ENCODE measurements at regions not wholly inside any gene's neighbourhood (a gene's known extent, or its start where the extent isn't known, plus 50 kb on each side); places are given as distances from the start of the nearest gene placed in this dataset.

- DNase-seq (ENCODE audit: low read depth in 1 of 2, low spot score in 2 of 2) (no peak), FAIRE-seq (no peak)
- H3K4me1 ChIP-seq (replicated peaks in 1 of 4; ENCODE audit: control insufficient read depth in 3 of 4, insufficient read depth in 4 of 4, low read length in 3 of 4): no peaks in the 10 kb centered on the region
- peaks cover 0 to 6% of the 10 kb centered on the region in 2 experiments; a peak in 3 of 4 replicates for H3K9me3 ChIP-seq (ENCODE audit: insufficient read depth in 2 of 2, low read depth in 1 of 2, low read length in 1 of 2)
- H2BK120ac ChIP-seq (replicated peaks; ENCODE audit: low read depth, low read length): no peak overlapping the region
- H3K27ac ChIP-seq (ENCODE audit: low read depth, low read length): no peak overlapping the region
- no peak overlapping the region for H3K4ac ChIP-seq (replicated peaks; ENCODE audit: insufficient read length, low read depth, low read length)
- H2BK12ac ChIP-seq (ENCODE audit: low read depth, low read length): no peak overlapping the region
- POLR2A ChIA-PET (ENCODE audit: partially characterized antibody): no interaction called here
- 83% methylated on average over 1 of the region's 1 CpG; no CpG with 5 or more reads in 1 of the 2 experiments for WGBS, 2 experiments (ENCODE audit: extremely low coverage in 1 of 2, insufficient coverage in 1 of 2, insufficient read length in 1 of 2, insufficient replicate concordance in 2 of 2, low coverage in 1 of 2, low lambda C conversion rate in 2 of 2, missing lambda C conversion rate in 1 of 2)
- H3K18ac ChIP-seq (ENCODE audit: extremely low read depth, low read length): no peak overlapping the region
- no peak overlapping the region for H4K8ac ChIP-seq (ENCODE audit: extremely low read depth, insufficient read depth, low read length)
- no peaks in the 10 kb centered on the region for H3K27me3 ChIP-seq (replicated peaks in 1 of 4; ENCODE audit: control insufficient read depth in 3 of 4, extremely low read depth in 1 of 4, insufficient read depth in 3 of 4, low read length in 3 of 4)
- CTCF ChIA-PET (ENCODE audit: partially characterized antibody): interaction anchor here (0.7 kb wide), 1 partner anchor 107 kb away, joined by 3 read pairs; no protein-coding TSS in a partner anchor
- no peaks in the 10 kb centered on the region for H4K20me1 ChIP-seq (replicated peaks in 1 of 2; ENCODE audit: control insufficient read depth in 1 of 2, insufficient read depth in 2 of 2, low read length in 2 of 2)
- H2AK5ac ChIP-seq (ENCODE audit: low read depth, low read length): no peak overlapping the region
- H4K5ac ChIP-seq (ENCODE audit: insufficient read length, low read depth, low read length): no peak overlapping the region
- H3K4me3 ChIP-seq (ENCODE audit: extremely low read depth in 1 of 4, insufficient read depth in 2 of 4, low read depth in 3 of 4, low read length in 4 of 4): no peak overlapping the region
- no peak overlapping the region for H2BK5ac ChIP-seq (ENCODE audit: low read depth, low read length)
- no peaks in the 10 kb centered on the region; a peak in 1 of 8 replicates for H3K36me3 ChIP-seq (ENCODE audit: control insufficient read depth in 2 of 4, insufficient read depth in 4 of 4, low read length in 3 of 4)
- no peak overlapping the region for H2BK20ac ChIP-seq (ENCODE audit: low read length)
- H3K23ac ChIP-seq (ENCODE audit: insufficient read length): no peak overlapping the region
- no peaks in the 10 kb centered on the region for H3K79me1 ChIP-seq (ENCODE audit: low read depth, low read length)
- no peak overlapping the region for H2AFZ ChIP-seq (ENCODE audit: low read length)
- no peak overlapping the region for H3K56ac ChIP-seq (replicated peaks; ENCODE audit: insufficient read length, low read depth, low read length)
- no peak overlapping the region for H3K9ac ChIP-seq (replicated peaks in 1 of 4; ENCODE audit: extremely low read depth in 1 of 4, low read depth in 3 of 4, low read length in 3 of 4)
- H3K23me2 ChIP-seq (ENCODE audit: low read depth, low read length): no peaks in the 10 kb centered on the region
- no peak overlapping the region for H4K91ac ChIP-seq (replicated peaks; ENCODE audit: insufficient read length, low read length)
- H3K14ac ChIP-seq (ENCODE audit: insufficient read length): no peak overlapping the region
- H3K79me2 ChIP-seq (ENCODE audit: control insufficient read depth in 1 of 2, insufficient read depth in 2 of 2, low read length in 2 of 2): no peaks in the 10 kb centered on the region
- TF ChIP-seq KDM1A (IDR thresholded peaks at IDR 0.05; ENCODE audit: borderline replicate concordance, low read length) (no peak), CBX8 (IDR thresholded peaks at IDR 0.05; ENCODE audit: borderline replicate concordance, low read depth, low read length) (no peak), MAFK (IDR thresholded peaks at IDR 0.05; ENCODE audit: low read depth, low read length) (no peak), KDM5A (IDR thresholded peaks at IDR 0.05; ENCODE audit: low read length) (no peak), SP4 (IDR thresholded peaks at IDR 0.05; ENCODE audit: low read length) (no peak), RAD21 (IDR thresholded peaks at IDR 0.05 in 1 of 2, conservative IDR thresholded peaks at IDR 0.05 in 1 of 2; ENCODE audit: low read depth in 2 of 2, low read length in 2 of 2) (no peak), ASH2L (IDR thresholded peaks at IDR 0.05; ENCODE audit: low read length) (no peak), YY1 (IDR thresholded peaks at IDR 0.05; ENCODE audit: low read depth, low read length) (no peak), BRCA1 (IDR thresholded peaks at IDR 0.05; ENCODE audit: low read depth, low read length) (no peak), CREB1 (IDR thresholded peaks at IDR 0.05) (no peak), TBP (IDR thresholded peaks at IDR 0.05; ENCODE audit: low read depth, low read length) (no peak), EP300 (IDR thresholded peaks at IDR 0.05; ENCODE audit: borderline replicate concordance in 1 of 2, low read depth in 2 of 2, low read length in 2 of 2) (no peak), RBBP5 (IDR thresholded peaks at IDR 0.05; ENCODE audit: borderline replicate concordance, low read depth, low read length) (no peak), NANOG (IDR thresholded peaks at IDR 0.05; ENCODE audit: insufficient read depth, low read depth, low read length, poor library complexity, severe bottlenecking) (no peak)
- no peak overlapping the region for H2BK15ac ChIP-seq (ENCODE audit: low read length)
- H3K4me2 ChIP-seq (ENCODE audit: insufficient read depth in 1 of 2, low read depth in 2 of 2, low read length in 2 of 2): no peak overlapping the region
Measured at GRCh38 chr16:74079232-74079586, 217.4 kb upstream of the PSMD7 start.

All from H1 (cell line).